Gastroesophageal sphincter (tissue), 3 donors: ENCODE measurements at regions not wholly inside any gene's neighbourhood (a gene's known extent, or its start where the extent isn't known, plus 50 kb on each side); places are given as distances from the start of the nearest gene placed in this dataset.

ENCODE experiments used
- POLR2A ChIP-seq, 2 donors: fragments of 450-650 bp; IDR thresholded peaks; one replicate each; pipeline ENCODE4 v1.6.1; 2017; ENCODE audit warnings: antibody characterized with exemption in 2 of 2, mild to moderate bottlenecking in 2 of 2, moderate library complexity in 1 of 2
- TF ChIP-seq, protein P1 (sequence below), 4 experiments: fragments of 200-600 bp in 2 of 4; fragments of 450-650 bp in 2 of 4; sonication (generic) in 1 of 4; IDR thresholded peaks; one replicate each; pipeline ENCODE4 v1.5.1; 2017 to 2019; ENCODE audit warnings: antibody characterized with exemption in 4 of 4, mild to moderate bottlenecking in 2 of 4, moderate library complexity in 2 of 4

DNA sequence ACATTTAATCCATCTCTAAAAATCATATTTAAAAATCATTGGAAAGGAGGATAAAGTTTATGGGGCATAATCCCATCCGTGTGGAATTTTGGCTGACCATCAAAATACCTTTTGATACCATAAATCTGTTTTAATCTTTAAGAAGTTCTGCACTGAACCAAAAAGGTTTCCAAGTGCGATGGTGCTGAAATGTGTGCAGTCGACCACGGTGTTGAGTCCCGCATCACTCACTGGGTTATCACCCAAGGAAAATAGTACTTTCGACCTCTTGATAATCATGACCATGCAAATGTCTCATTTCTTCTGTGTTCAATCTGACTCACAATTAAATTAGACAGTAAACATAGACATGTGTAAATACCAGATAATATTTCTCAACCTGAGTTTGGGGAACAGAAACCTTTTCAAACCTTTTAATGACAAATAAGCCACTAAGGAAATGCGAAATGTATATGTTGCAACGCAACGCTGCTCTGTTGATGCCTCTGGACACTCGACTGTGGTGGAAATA, 62.0 kb upstream of the CDH6 start:
- TF ChIP-seq, protein P1, sequence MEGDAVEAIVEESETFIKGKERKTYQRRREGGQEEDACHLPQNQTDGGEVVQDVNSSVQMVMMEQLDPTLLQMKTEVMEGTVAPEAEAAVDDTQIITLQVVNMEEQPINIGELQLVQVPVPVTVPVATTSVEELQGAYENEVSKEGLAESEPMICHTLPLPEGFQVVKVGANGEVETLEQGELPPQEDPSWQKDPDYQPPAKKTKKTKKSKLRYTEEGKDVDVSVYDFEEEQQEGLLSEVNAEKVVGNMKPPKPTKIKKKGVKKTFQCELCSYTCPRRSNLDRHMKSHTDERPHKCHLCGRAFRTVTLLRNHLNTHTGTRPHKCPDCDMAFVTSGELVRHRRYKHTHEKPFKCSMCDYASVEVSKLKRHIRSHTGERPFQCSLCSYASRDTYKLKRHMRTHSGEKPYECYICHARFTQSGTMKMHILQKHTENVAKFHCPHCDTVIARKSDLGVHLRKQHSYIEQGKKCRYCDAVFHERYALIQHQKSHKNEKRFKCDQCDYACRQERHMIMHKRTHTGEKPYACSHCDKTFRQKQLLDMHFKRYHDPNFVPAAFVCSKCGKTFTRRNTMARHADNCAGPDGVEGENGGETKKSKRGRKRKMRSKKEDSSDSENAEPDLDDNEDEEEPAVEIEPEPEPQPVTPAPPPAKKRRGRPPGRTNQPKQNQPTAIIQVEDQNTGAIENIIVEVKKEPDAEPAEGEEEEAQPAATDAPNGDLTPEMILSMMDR (IDR thresholded peaks at IDR 0.05): no peak
- no peak for TF ChIP-seq POLR2A (IDR thresholded peaks at IDR 0.05)
